Hepatocyte (in vitro differentiated cells): ENCODE measurements at regions not wholly inside any gene's neighbourhood (a gene's known extent, or its start where the extent isn't known, plus 50 kb on each side); places are given as distances from the start of the nearest gene placed in this dataset.

ENCODE experiments used
- DNase-seq: peaks from one replicate; pipeline ENCODE4 v3.0.0-alpha.2; 2016; ENCODE audit warnings: low spot score
- H2AFZ ChIP-seq: fragments of 200-600 bp; sonication (generic); 2 replicates; pipeline ENCODE4 v1.6.0; 2016; ENCODE audit warnings: antibody characterized with exemption, mild to moderate bottlenecking
- H3K27ac ChIP-seq: fragments of 200-600 bp; sonication (generic); 2 replicates; pipeline ENCODE4 v1.5.1; 2016; ENCODE audit warnings: mild to moderate bottlenecking
- H3K27me3 ChIP-seq: fragments of 200-600 bp; sonication (generic); 2 replicates; pipeline ENCODE4 v1.6.1; 2016
- H3K36me3 ChIP-seq: fragments of 200-600 bp; sonication (generic); replicated peaks from 2 replicates; pipeline ENCODE4 v1.5.1; 2016; ENCODE audit warnings: low read depth; ENCODE audit not compliant: insufficient read depth
- H3K4me1 ChIP-seq: fragments of 200-600 bp; sonication (generic); 2 replicates; pipeline ENCODE4 v1.5.1; 2016; ENCODE audit warnings: mild to moderate bottlenecking, moderate library complexity; ENCODE audit not compliant: insufficient read depth
- H3K4me2 ChIP-seq: fragments of 200-600 bp; sonication (generic); 2 replicates; pipeline ENCODE4 v1.6.0; 2016
- H3K4me3 ChIP-seq: fragments of 200-600 bp; sonication (generic); 2 replicates; pipeline ENCODE4 v1.5.1; 2016; ENCODE audit warnings: mild to moderate bottlenecking
- H3K79me2 ChIP-seq: fragments of 200-600 bp; sonication (generic); 2 replicates; pipeline ENCODE4 v1.6.0; 2017; ENCODE audit warnings: mild to moderate bottlenecking
- H3K9me2 ChIP-seq: fragments of 200-600 bp; sonication (generic); replicated peaks from 2 replicates; pipeline ENCODE4 v1.6.0; 2017; ENCODE audit warnings: mild to moderate bottlenecking; ENCODE audit not compliant: insufficient read depth
- H3K9me3 ChIP-seq: fragments of 200-600 bp; sonication (generic); 2 replicates; pipeline ENCODE4 v1.5.1; 2016; ENCODE audit warnings: low read depth, mild to moderate bottlenecking
- H4K20me1 ChIP-seq: fragments of 200-600 bp; sonication (generic); 2 replicates; pipeline ENCODE4 v1.6.0; 2016; ENCODE audit warnings: mild to moderate bottlenecking; ENCODE audit not compliant: insufficient read depth, poor library complexity, severe bottlenecking
- EZH2 ChIP-seq: fragments of 200-600 bp; sonication (generic); IDR thresholded peaks from 2 replicates; pipeline ENCODE4 v1.6.1; 2016; ENCODE audit warnings: antibody characterized with exemption, mild to moderate bottlenecking, borderline replicate concordance
- EZH2phosphoT487 ChIP-seq: fragments of 200-600 bp; sonication (generic); IDR thresholded peaks from one replicate; pipeline ENCODE4 v1.6.1; 2018; ENCODE audit warnings: antibody characterized with exemption, mild to moderate bottlenecking, low read depth, moderate library complexity; ENCODE audit not compliant: unreplicated experiment, severe bottlenecking
- WGBS: methylation state at CpG from one replicate; pipeline ENCODE4 v1.1.6; 2016; ENCODE audit warnings: low lambda C conversion rate; ENCODE audit errors: missing lambda C conversion rate; 5-methylcytosine and 5-hydroxymethylcytosine counted together
- TF ChIP-seq, protein P1 (sequence below): fragments of 200-600 bp; sonication (generic); IDR thresholded peaks from 2 replicates; pipeline ENCODE4 v1.5.1; 2016; ENCODE audit warnings: antibody characterized with exemption, mild to moderate bottlenecking; ENCODE audit not compliant: poor library complexity

DNA sequence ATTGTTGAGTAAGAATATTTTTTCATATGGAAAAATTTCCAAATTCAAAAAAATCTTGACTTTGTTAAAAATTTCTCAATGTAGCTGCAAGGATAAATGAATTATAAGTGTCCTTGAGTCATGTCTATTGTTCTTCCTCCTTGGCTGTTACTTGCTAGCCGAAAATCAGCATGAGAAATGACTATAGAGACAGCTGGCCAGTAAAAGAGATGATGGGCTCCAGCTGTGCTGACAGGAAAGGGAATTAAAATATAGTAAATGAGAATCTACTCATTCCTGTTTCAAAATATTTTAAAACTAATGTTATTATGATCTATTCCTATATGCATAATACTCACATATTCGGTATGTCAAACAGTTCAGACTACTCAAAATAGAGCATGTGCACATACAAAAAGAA is 1292.6 kb downstream of the BRINP3 start:
- H4K20me1 ChIP-seq = no peaks in the 10 kb centered on the region
- no peak overlapping the region for H2AFZ ChIP-seq
- no peaks in the 10 kb centered on the region for H3K9me3 ChIP-seq
- no peaks in the 10 kb centered on the region for H3K4me1 ChIP-seq
- no peak overlapping the region for H3K4me2 ChIP-seq
- no peak for DNase-seq
- H3K79me2 ChIP-seq = no peaks in the 10 kb centered on the region
- WGBS = 84% methylated on average over 2 of the region's 2 CpGs
- H3K9me2 ChIP-seq = no peaks in the 10 kb centered on the region
- H3K36me3 ChIP-seq = no peaks in the 10 kb centered on the region
- H3K27me3 ChIP-seq = no peaks in the 10 kb centered on the region
- no peak overlapping the region for H3K4me3 ChIP-seq
- TF ChIP-seq, protein P1, sequence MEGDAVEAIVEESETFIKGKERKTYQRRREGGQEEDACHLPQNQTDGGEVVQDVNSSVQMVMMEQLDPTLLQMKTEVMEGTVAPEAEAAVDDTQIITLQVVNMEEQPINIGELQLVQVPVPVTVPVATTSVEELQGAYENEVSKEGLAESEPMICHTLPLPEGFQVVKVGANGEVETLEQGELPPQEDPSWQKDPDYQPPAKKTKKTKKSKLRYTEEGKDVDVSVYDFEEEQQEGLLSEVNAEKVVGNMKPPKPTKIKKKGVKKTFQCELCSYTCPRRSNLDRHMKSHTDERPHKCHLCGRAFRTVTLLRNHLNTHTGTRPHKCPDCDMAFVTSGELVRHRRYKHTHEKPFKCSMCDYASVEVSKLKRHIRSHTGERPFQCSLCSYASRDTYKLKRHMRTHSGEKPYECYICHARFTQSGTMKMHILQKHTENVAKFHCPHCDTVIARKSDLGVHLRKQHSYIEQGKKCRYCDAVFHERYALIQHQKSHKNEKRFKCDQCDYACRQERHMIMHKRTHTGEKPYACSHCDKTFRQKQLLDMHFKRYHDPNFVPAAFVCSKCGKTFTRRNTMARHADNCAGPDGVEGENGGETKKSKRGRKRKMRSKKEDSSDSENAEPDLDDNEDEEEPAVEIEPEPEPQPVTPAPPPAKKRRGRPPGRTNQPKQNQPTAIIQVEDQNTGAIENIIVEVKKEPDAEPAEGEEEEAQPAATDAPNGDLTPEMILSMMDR = no peak
- no peak for TF ChIP-seq EZH2
- TF ChIP-seq EZH2phosphoT487 = no peak
- H3K27ac ChIP-seq = no peak overlapping the region

DNA sequence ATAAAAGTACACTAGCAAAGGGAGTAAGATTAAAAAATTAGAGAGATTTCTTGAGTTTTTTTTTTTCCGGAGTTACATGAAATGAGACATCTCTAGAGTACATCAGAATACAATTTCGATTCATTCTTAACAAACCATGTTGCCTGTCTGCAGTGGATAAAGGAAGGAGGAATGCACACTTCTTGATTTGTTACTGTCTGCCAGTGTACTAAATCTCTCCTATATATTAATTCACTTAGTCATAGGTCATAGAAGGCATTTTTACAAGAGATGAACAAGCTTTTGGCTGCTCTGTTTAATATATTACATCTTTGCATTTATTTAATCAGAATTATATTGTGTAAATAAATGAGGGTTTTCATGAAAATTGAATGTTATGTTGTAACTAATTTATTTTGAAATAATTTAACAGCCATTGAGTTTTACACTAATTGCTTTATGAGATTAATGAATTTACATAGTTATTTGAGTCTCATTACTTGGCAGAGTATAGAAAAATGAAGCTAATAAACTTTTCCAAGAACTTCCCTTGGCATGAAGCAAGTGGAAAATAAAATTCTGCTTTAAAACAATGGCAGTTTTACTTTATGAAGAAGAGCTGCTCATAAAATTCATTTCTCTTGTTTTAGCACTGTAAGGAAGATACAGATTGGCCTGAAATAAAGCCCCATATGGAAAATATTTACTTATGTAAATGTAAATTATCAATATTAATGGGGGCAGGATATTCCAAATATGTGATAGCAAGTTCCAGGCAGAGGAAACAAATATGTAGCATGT is 1284.7 kb downstream of the BRINP3 start:
- H3K4me2 ChIP-seq = no peak overlapping the region
- DNase-seq = no peak
- H2AFZ ChIP-seq = no peak overlapping the region

DNA sequence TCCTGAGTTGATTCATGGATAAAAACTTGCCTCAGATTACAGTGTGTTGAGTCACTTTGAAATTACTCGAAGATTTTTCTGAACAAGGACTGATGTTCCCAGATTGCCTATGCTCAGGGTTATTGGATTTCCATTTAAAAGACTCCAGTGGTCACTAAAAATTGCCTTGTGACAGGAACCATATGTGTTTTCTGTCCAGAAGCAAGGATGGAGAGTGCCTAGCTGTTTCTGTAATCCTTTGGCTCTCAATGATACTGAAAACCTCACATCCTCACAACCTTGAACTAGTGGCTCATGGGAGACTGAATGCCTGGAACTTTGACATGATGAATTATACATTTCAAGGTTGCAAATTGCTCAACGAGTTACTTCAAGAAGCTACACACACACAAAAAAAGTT is 1271.8 kb downstream of the BRINP3 start:
- H3K9me2 ChIP-seq = no peaks in the 10 kb centered on the region
- H3K36me3 ChIP-seq = no peaks in the 10 kb centered on the region
- WGBS = 65% methylated on average over 2 of the region's 2 CpGs
- no peaks in the 10 kb centered on the region for H3K4me1 ChIP-seq
- H3K27me3 ChIP-seq = no peaks in the 10 kb centered on the region
- TF ChIP-seq EZH2 = no peak
- TF ChIP-seq, protein P1 = no peak
- TF ChIP-seq EZH2phosphoT487 = no peak
- no peak overlapping the region for H3K27ac ChIP-seq
- no peak overlapping the region for H3K4me3 ChIP-seq
- DNase-seq = no peak
- H4K20me1 ChIP-seq = no peaks in the 10 kb centered on the region
- H3K79me2 ChIP-seq = no peaks in the 10 kb centered on the region
- no peaks in the 10 kb centered on the region for H3K9me3 ChIP-seq
- H2AFZ ChIP-seq = no peak overlapping the region
- no peak overlapping the region for H3K4me2 ChIP-seq

More for the DNA sequence above, 1284.7 kb downstream of the BRINP3 start:
- no peaks in the 10 kb centered on the region for H3K27me3 ChIP-seq
- no peaks in the 10 kb centered on the region for H3K4me1 ChIP-seq
- no peaks in the 10 kb centered on the region for H3K9me2 ChIP-seq
- no peaks in the 10 kb centered on the region for H3K79me2 ChIP-seq
- H3K27ac ChIP-seq = no peak overlapping the region
- WGBS = 77% methylated on average over 2 of the region's 2 CpGs
- H3K9me3 ChIP-seq = no peaks in the 10 kb centered on the region
- no peaks in the 10 kb centered on the region for H4K20me1 ChIP-seq
- TF ChIP-seq EZH2phosphoT487 (no peak), EZH2 (no peak)
- TF ChIP-seq, protein P1 = no peak
- H3K4me3 ChIP-seq = no peak overlapping the region
- no peaks in the 10 kb centered on the region for H3K36me3 ChIP-seq
